ENCODE measurements at regions not wholly inside any gene's neighbourhood (a gene's known extent, or its start where the extent isn't known, plus 50 kb on each side); places are given as distances from the start of the nearest gene placed in this dataset.

- Histone ChIP-seq H3K4me2 (ENCODE audit: insufficient read depth, low read length) (no peak overlapping the region), H3K9me1 (ENCODE audit: control insufficient read depth, insufficient read depth, low read length) (no peaks in the 10 kb centered on the region), H2AFZ (ENCODE audit: low read depth, low read length) (no peak overlapping the region), H3K4me1 (replicated peaks in 1 of 2; ENCODE audit: control insufficient read depth in 2 of 2, insufficient read depth in 2 of 2, low read length in 2 of 2) (no peaks in the 10 kb centered on the region), H3K9ac (ENCODE audit: insufficient read depth in 1 of 2, low read depth in 2 of 2, low read length in 2 of 2) (no peak overlapping the region), H3K36me3 (ENCODE audit: control insufficient read depth, insufficient read depth, low read length) (no peaks in the 10 kb centered on the region), H4K20me1 (replicated peaks; ENCODE audit: control insufficient read depth, insufficient read depth, low read length) (no peaks in the 10 kb centered on the region), H3K4me3 (no peak overlapping the region), H3K9me3 (replicated peaks; ENCODE audit: control insufficient read depth, insufficient read depth, low read depth, low read length) (no peaks in the 10 kb centered on the region), H3K27ac (ENCODE audit: extremely low read depth, low read depth, low read length) (no peak overlapping the region), H3K79me2 (ENCODE audit: control insufficient read depth, insufficient read depth, low read length) (no peaks in the 10 kb centered on the region), H3K27me3 (ENCODE audit: control insufficient read depth in 2 of 2, insufficient read depth in 2 of 2, low read length in 2 of 2) (no peaks in the 10 kb centered on the region)
- TF ChIP-seq ZNF764 (CRISPR knock-in tag; IDR thresholded peaks at IDR 0.05; ENCODE audit: low read depth) (no peak), CBFA2T3 (IDR thresholded peaks at IDR 0.05) (no peak)
- POLR2A ChIA-PET: no interaction called here
- in situ Hi-C loops (cut with MboI) (no loop called here), intact Hi-C loops (cut with micrococcal nuclease) (no loop called here)
- BruUV-seq (replicated peaks): no TSS peak
- CTCF ChIA-PET (ENCODE audit: low intra/inter-chr PET ratio): no interaction called here
- DNase-seq (ENCODE audit: extremely low read depth in 1 of 4, low spot score in 3 of 4) (no peak), FAIRE-seq (no peak), ATAC-seq (no peak)
- WGBS (ENCODE audit: insufficient coverage, low coverage, missing lambda C conversion rate): 0% methylated on average over 1 of the region's 1 CpG
Observed at GRCh38 chr3:162665684-162666391, 1169.2 kb downstream of the OTOL1 start.

- ChIA-PET POLR2A (no interaction called here), CTCF (ENCODE audit: low intra/inter-chr PET ratio) (no interaction called here)
- H3K4me2 ChIP-seq (ENCODE audit: insufficient read depth, low read length): no peak overlapping the region
- FAIRE-seq: no peak
- 0% methylated on average over 4 of the region's 10 CpGs for WGBS (ENCODE audit: insufficient coverage, low coverage, missing lambda C conversion rate)
- no peak for ATAC-seq
- H3K9ac ChIP-seq (ENCODE audit: insufficient read depth in 1 of 2, low read depth in 2 of 2, low read length in 2 of 2): no peak overlapping the region
- H3K9me3 ChIP-seq (replicated peaks; ENCODE audit: control insufficient read depth, insufficient read depth, low read depth, low read length): no peaks in the 10 kb centered on the region
- H3K27me3 ChIP-seq (ENCODE audit: control insufficient read depth in 2 of 2, insufficient read depth in 2 of 2, low read length in 2 of 2): no peaks in the 10 kb centered on the region
- DNase-seq (ENCODE audit: extremely low read depth in 1 of 4, low spot score in 3 of 4): no peak
- no peaks in the 10 kb centered on the region for H3K79me2 ChIP-seq (ENCODE audit: control insufficient read depth, insufficient read depth, low read length)
- H2AFZ ChIP-seq (ENCODE audit: low read depth, low read length): no peak overlapping the region
- BruUV-seq (replicated peaks): no TSS peak
- no peaks in the 10 kb centered on the region for H4K20me1 ChIP-seq (replicated peaks; ENCODE audit: control insufficient read depth, insufficient read depth, low read length)
- H3K27ac ChIP-seq (ENCODE audit: extremely low read depth, low read depth, low read length): no peak overlapping the region
- in situ Hi-C loops (cut with MboI) (no loop called here), intact Hi-C loops (cut with micrococcal nuclease) (no loop called here)
- H3K9me1 ChIP-seq (ENCODE audit: control insufficient read depth, insufficient read depth, low read length): no peaks in the 10 kb centered on the region
- H3K36me3 ChIP-seq (ENCODE audit: control insufficient read depth, insufficient read depth, low read length): no peaks in the 10 kb centered on the region
- no peak overlapping the region for H3K4me3 ChIP-seq
- no peaks in the 10 kb centered on the region for H3K4me1 ChIP-seq (replicated peaks in 1 of 2; ENCODE audit: control insufficient read depth in 2 of 2, insufficient read depth in 2 of 2, low read length in 2 of 2)
- TF ChIP-seq ZNF639 (CRISPR knock-in tag; conservative IDR thresholded peaks at IDR 0.05 in 1 of 2, IDR thresholded peaks at IDR 0.05 in 1 of 2): no peak
- no peak for TF ChIP-seq SAFB2 (IDR thresholded peaks at IDR 0.05; ENCODE audit: borderline replicate concordance, low read depth, low read length, severe bottlenecking)
- TF ChIP-seq, protein P1, sequence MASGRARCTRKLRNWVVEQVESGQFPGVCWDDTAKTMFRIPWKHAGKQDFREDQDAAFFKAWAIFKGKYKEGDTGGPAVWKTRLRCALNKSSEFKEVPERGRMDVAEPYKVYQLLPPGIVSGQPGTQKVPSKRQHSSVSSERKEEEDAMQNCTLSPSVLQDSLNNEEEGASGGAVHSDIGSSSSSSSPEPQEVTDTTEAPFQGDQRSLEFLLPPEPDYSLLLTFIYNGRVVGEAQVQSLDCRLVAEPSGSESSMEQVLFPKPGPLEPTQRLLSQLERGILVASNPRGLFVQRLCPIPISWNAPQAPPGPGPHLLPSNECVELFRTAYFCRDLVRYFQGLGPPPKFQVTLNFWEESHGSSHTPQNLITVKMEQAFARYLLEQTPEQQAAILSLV (tag; IDR thresholded peaks at IDR 0.05): no peak
- TF ChIP-seq EGR1 (conservative IDR thresholded peaks at IDR 0.05): no peak
- no peak for TF ChIP-seq EZH2 (IDR thresholded peaks at IDR 0.05; ENCODE audit: borderline replicate concordance, low read depth, low read length)
- TF ChIP-seq, protein P2, sequence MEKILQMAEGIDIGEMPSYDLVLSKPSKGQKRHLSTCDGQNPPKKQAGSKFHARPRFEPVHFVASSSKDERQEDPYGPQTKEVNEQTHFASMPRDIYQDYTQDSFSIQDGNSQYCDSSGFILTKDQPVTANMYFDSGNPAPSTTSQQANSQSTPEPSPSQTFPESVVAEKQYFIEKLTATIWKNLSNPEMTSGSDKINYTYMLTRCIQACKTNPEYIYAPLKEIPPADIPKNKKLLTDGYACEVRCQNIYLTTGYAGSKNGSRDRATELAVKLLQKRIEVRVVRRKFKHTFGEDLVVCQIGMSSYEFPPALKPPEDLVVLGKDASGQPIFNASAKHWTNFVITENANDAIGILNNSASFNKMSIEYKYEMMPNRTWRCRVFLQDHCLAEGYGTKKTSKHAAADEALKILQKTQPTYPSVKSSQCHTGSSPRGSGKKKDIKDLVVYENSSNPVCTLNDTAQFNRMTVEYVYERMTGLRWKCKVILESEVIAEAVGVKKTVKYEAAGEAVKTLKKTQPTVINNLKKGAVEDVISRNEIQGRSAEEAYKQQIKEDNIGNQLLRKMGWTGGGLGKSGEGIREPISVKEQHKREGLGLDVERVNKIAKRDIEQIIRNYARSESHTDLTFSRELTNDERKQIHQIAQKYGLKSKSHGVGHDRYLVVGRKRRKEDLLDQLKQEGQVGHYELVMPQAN (IDR thresholded peaks at IDR 0.05; ENCODE audit: borderline replicate concordance): no peak
- TF ChIP-seq ARID3B (CRISPR knock-in tag; IDR thresholded peaks at IDR 0.05; ENCODE audit: borderline replicate concordance): no peak
Observed at GRCh38 chr3:162666835-162667234, 1170.2 kb downstream of the OTOL1 start.
